Mesenchymal stem cell (in vitro differentiated cells and primary cell): ENCODE measurements at regions not wholly inside any gene's neighbourhood (a gene's known extent, or its start where the extent isn't known, plus 50 kb on each side); places are given as distances from the start of the nearest gene placed in this dataset.
"Not testable (repeated sequence)": the region's sequence is repeated elsewhere in the genome, so short reads cannot be mapped to it uniquely, and the experiment has no call there.

Experiments used
- DNase-seq: peaks from one replicate; pipeline ENCODE4 v3.0.0-alpha.2; 2013
- H2AFZ ChIP-seq: one replicate; pipeline ENCODE4 v1.6.1; 2013; ENCODE audit warnings: low read depth, mild to moderate bottlenecking, control low read depth, inconsistent platforms, low read length, moderate library complexity
- H2AK5ac ChIP-seq: 2 replicates; pipeline ENCODE4 v1.6.1; 2013; ENCODE audit warnings: low read length, moderate library complexity, mild to moderate bottlenecking, inconsistent platforms; ENCODE audit not compliant: severe bottlenecking
- H2BK120ac ChIP-seq: one replicate; pipeline ENCODE4 v1.6.1; 2013; ENCODE audit warnings: low read depth, mild to moderate bottlenecking, inconsistent platforms, low read length, moderate library complexity
- H2BK12ac ChIP-seq, 2 experiments: one replicate each; pipeline ENCODE4 v1.6.1; 2013; ENCODE audit warnings: inconsistent platforms in 2 of 2, low read length in 2 of 2, mild to moderate bottlenecking in 2 of 2, moderate library complexity in 2 of 2, control low read depth in 1 of 2
- H2BK15ac ChIP-seq: one replicate; pipeline ENCODE4 v1.6.1; 2013; ENCODE audit warnings: mild to moderate bottlenecking, low read depth, inconsistent platforms; ENCODE audit not compliant: poor library complexity, severe bottlenecking
- H2BK5ac ChIP-seq: 2 replicates; pipeline ENCODE4 v1.6.1; 2013; ENCODE audit warnings: low read depth, mild to moderate bottlenecking, low read length, control low read depth, inconsistent platforms; ENCODE audit not compliant: poor library complexity, severe bottlenecking
- H3K14ac ChIP-seq, 2 experiments: one replicate each; pipeline ENCODE4 v1.6.1; 2013; ENCODE audit warnings: inconsistent platforms in 2 of 2, low read length in 2 of 2, control low read depth in 1 of 2, mild to moderate bottlenecking in 1 of 2, moderate library complexity in 1 of 2
- H3K18ac ChIP-seq, 2 experiments: one replicate each; pipeline ENCODE4 v1.6.1; 2013; ENCODE audit warnings: inconsistent platforms in 2 of 2, low read length in 2 of 2, control low read depth in 1 of 2, low read depth in 1 of 2, mild to moderate bottlenecking in 1 of 2
- H3K23ac ChIP-seq, 2 experiments: one replicate each; pipeline ENCODE4 v1.6.1; 2013; ENCODE audit warnings: inconsistent platforms in 2 of 2, low read length in 2 of 2, mild to moderate bottlenecking in 2 of 2, moderate library complexity in 2 of 2, control low read depth in 1 of 2
- H3K27ac ChIP-seq: 2 replicates; pipeline ENCODE4 v1.5.1; 2013; ENCODE audit warnings: mild to moderate bottlenecking, moderate library complexity, low read length, control low read depth, inconsistent platforms; ENCODE audit not compliant: poor library complexity, severe bottlenecking
- H3K27me3 ChIP-seq, 2 experiments: 2 replicates each; pipeline versions ENCODE4 v1.6.1 to v1.7.0; 2013; ENCODE audit warnings: low read length in 2 of 2, mild to moderate bottlenecking in 2 of 2, moderate library complexity in 2 of 2, control low read depth in 1 of 2, inconsistent platforms in 1 of 2; ENCODE audit not compliant: control insufficient read depth in 1 of 2, insufficient read depth in 1 of 2
- H3K36me3 ChIP-seq, 2 experiments: 2 replicates each; pipeline versions ENCODE4 v1.6.1 to v1.7.0; 2013; ENCODE audit warnings: low read length in 2 of 2, control low read depth in 1 of 2, inconsistent platforms in 1 of 2, low read depth in 1 of 2, mild to moderate bottlenecking in 1 of 2; ENCODE audit not compliant: insufficient read depth in 2 of 2, control insufficient read depth in 1 of 2
- H3K4ac ChIP-seq, 2 experiments: one replicate each; pipeline ENCODE4 v1.6.1; 2013; ENCODE audit warnings: inconsistent platforms in 2 of 2, low read length in 2 of 2, mild to moderate bottlenecking in 2 of 2, moderate library complexity in 2 of 2, control low read depth in 1 of 2, low read depth in 1 of 2
- H3K4me1 ChIP-seq: 2 replicates; pipeline ENCODE4 v1.6.1; 2013; ENCODE audit warnings: low read depth, low read length, control low read depth; ENCODE audit not compliant: control insufficient read depth, insufficient read depth
- H3K4me2 ChIP-seq: 2 replicates; pipeline ENCODE4 v1.6.1; 2013; ENCODE audit warnings: low read length, mild to moderate bottlenecking, inconsistent platforms; ENCODE audit not compliant: poor library complexity, severe bottlenecking
- H3K4me3 ChIP-seq, 2 experiments: 2 replicates each; pipeline versions ENCODE4 v1.5.1 to v1.7.0; 2013; ENCODE audit warnings: low read length in 2 of 2, mild to moderate bottlenecking in 2 of 2, control low read depth in 1 of 2, low read depth in 1 of 2; ENCODE audit not compliant: insufficient read depth in 1 of 2
- H3K79me1 ChIP-seq: replicated peaks from 2 replicates; pipeline ENCODE4 v1.6.1; 2013; ENCODE audit warnings: mild to moderate bottlenecking, control low read depth, low read length, inconsistent platforms; ENCODE audit not compliant: poor library complexity, severe bottlenecking
- H3K9ac ChIP-seq: 2 replicates; pipeline ENCODE4 v1.7.0; 2013; ENCODE audit warnings: mild to moderate bottlenecking, low read length, moderate library complexity
- H3K9me3 ChIP-seq: 2 replicates; pipeline ENCODE4 v1.7.0; 2013; ENCODE audit warnings: mild to moderate bottlenecking, low read length; ENCODE audit not compliant: control insufficient read depth
- H4K8ac ChIP-seq: one replicate; pipeline ENCODE4 v1.6.1; 2013; ENCODE audit warnings: inconsistent platforms, mild to moderate bottlenecking, low read length, moderate library complexity
- H4K91ac ChIP-seq: one replicate; pipeline ENCODE4 v1.6.1; 2013; ENCODE audit warnings: mild to moderate bottlenecking, low read length, inconsistent platforms
- WGBS: methylation state at CpG from one replicate; pipeline ENCODE4 v1.1.7; 2013; ENCODE audit warnings: mixed read lengths; 5-methylcytosine and 5-hydroxymethylcytosine counted together

DNA sequence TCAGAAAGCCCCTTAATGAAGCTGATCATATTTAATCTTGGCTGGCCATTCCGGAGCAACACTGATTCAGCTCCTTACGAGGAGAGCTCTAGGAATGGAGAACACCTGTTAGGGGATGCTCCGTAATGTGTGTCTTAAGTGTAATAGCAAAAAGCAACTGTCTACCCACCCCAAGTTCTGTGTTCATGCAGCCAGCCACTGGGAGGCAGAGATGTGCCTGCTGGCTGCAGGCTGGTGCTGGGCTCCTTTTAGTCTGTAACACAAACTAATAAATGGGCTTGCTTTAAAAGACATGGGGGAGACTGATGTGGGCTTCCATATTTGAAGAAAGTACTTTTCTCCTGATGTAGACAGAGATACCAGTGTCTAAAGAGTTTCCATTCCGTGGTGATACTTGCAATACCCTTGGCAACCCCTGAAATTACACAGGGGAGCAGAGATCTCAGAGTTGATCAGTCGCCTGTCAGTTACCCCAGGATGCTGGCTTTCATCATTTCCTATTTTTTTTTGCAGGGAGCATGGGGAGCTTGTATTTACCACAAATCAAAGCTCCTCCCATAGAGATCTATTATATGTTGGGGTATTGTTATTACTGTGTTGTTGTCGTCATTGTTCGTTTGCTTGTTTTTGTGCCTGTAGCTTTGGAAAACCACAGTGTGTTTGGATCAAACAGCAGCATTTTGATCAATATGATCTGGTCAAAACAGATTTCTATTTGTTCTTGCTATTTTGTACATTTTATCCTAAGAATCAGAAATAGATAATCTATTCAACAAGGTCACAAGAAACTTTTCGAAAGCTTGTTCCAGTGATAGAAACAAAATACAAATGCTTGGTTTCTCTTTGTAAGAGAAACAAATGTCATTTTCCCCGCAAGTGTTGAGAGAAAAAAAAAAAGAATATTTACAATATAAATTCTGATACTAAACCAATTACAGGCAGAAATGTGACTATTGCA lies 65.8 kb downstream of the MTX3 start:
- H2BK15ac ChIP-seq = no peak overlapping the region
- H2AFZ ChIP-seq = no peak overlapping the region
- no peak overlapping the region for H4K8ac ChIP-seq
- no peak overlapping the region for H3K14ac ChIP-seq
- H3K36me3 ChIP-seq = no peaks in the 10 kb centered on the region
- no peaks in the 10 kb centered on the region for H3K79me1 ChIP-seq
- no peaks in the 10 kb centered on the region for H3K4me1 ChIP-seq
- no peak overlapping the region for H4K91ac ChIP-seq
- no peak overlapping the region for H3K9ac ChIP-seq
- H3K9me3 ChIP-seq = no peaks in the 10 kb centered on the region
- H2BK5ac ChIP-seq = no peak overlapping the region
- no peak overlapping the region for H3K4me2 ChIP-seq
- WGBS = 77% methylated on average over 6 of the region's 9 CpGs
- H2AK5ac ChIP-seq = no peak overlapping the region
- peaks cover 19 to 37% of the 10 kb centered on the region in 2 experiments for H3K27me3 ChIP-seq
- no peak overlapping the region for H2BK120ac ChIP-seq
- H2BK12ac ChIP-seq = no peak overlapping the region
- H3K27ac ChIP-seq = no peak overlapping the region
- no peak overlapping the region for H3K4ac ChIP-seq
- no peak overlapping the region for H3K23ac ChIP-seq
- H3K18ac ChIP-seq = no peak overlapping the region
- peak; percentile 2 for DNase-seq
- no peak overlapping the region for H3K4me3 ChIP-seq

DNA sequence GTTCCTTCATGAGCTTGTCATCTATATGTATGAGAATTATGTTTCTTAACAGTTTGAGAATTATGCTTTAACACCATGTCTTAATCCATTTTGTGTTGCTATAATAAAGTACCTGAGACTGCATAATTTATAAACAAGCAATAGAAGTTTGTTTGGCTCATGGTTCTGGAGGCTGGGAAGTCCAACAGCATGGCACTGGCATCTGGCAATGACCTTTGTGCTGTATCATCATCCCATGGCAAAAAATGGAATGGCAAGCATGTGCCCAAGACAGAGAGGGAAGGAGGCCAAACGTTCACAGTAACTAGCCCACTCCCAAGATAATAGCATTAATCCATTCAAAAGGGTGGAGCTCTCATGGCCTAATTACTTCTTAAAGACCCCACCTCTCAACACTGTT lies 67.6 kb downstream of the MTX3 start:
- no peak overlapping the region for H2AK5ac ChIP-seq
- H3K27ac ChIP-seq = no peak overlapping the region
- no peak overlapping the region for H2AFZ ChIP-seq
- H3K4me2 ChIP-seq = no peak overlapping the region
- H3K79me1 ChIP-seq = no peaks in the 10 kb centered on the region
- no peak overlapping the region for H3K4ac ChIP-seq
- H3K9me3 ChIP-seq = no peaks in the 10 kb centered on the region
- no peak overlapping the region for H4K8ac ChIP-seq
- no peak overlapping the region for H4K91ac ChIP-seq
- H3K23ac ChIP-seq = no peak overlapping the region
- no peaks in the 10 kb centered on the region for H3K4me1 ChIP-seq
- no peak overlapping the region for H3K18ac ChIP-seq
- no peak overlapping the region for H3K9ac ChIP-seq
- no peak overlapping the region for H2BK15ac ChIP-seq
- no peak for DNase-seq
- peaks cover 12 to 31% of the 10 kb centered on the region in 2 experiments for H3K27me3 ChIP-seq
- no peak overlapping the region for H3K14ac ChIP-seq
- H2BK12ac ChIP-seq = no peak overlapping the region
- H2BK120ac ChIP-seq = no peak overlapping the region
- WGBS = no CpG with 5 or more reads among the region's 1 CpG
- H3K4me3 ChIP-seq = no peak overlapping the region
- H3K36me3 ChIP-seq = no peaks in the 10 kb centered on the region
- no peak overlapping the region for H2BK5ac ChIP-seq

DNA sequence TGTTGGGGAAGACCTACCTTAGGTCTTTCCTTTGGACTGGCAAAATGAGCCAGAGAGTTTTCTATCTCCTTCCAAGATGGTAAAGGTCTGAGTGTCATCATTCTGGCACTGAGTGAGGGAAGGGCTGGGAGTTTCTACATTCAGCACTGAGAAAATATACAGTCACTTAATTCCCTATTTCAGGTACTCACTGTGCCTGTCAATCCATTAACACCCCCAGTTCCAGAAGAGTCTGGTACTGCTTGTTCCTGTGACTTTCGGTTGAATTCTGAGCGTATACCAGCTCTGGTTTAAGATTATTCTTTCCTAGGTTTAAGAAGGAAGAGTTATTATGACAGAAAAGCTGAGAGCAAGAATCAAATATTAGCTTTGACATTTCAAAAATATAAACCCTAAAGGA lies 68.4 kb downstream of the MTX3 start:
- Histone ChIP-seq H2BK5ac (no peak overlapping the region), H3K4me1 (no peaks in the 10 kb centered on the region), H3K4me3 (no peak overlapping the region), H3K23ac (no peak overlapping the region), H3K18ac (no peak overlapping the region), H3K79me1 (no peaks in the 10 kb centered on the region), H4K91ac (no peak overlapping the region), H2BK15ac (no peak overlapping the region), H3K27ac (no peak overlapping the region), H2AK5ac (no peak overlapping the region), H2BK120ac (no peak overlapping the region), H3K27me3 (peaks cover 12 to 29% of the 10 kb centered on the region in 2 experiments), H3K36me3 (no peaks in the 10 kb centered on the region), H4K8ac (no peak overlapping the region), H3K4ac (no peak overlapping the region), H2BK12ac (no peak overlapping the region), H3K4me2 (no peak overlapping the region), H2AFZ (no peak overlapping the region), H3K14ac (no peak overlapping the region), H3K9me3 (peaks cover 4% of the 10 kb centered on the region), H3K9ac (no peak overlapping the region)
- WGBS = no CpG with 5 or more reads among the region's 2 CpGs
- DNase-seq = no peak

DNA sequence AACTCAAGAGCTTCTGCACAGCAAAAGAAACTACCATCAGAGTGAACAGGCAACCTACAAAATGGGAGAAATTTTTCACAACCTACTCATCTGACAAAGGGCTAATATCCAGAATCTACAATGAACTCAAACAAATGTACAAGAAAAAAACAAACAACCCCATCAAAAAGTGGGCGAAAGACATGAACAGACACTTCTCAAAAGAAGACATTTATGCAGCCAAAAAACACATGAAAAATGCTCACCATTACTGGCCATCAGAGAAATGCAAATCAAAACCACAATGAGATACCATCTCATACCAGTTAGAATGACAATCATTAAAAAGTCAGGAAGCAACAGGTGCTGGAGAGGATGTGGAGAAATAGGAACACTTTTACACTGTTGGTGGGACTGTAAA lies 83.6 kb downstream of the MTX3 start:
- H2AFZ ChIP-seq, H3K4me1 ChIP-seq, H3K79me1 ChIP-seq, H3K27me3 ChIP-seq, H2AK5ac ChIP-seq, H3K27ac ChIP-seq, H3K23ac ChIP-seq, H2BK5ac ChIP-seq, H3K14ac ChIP-seq, H2BK12ac ChIP-seq, H4K8ac ChIP-seq, H2BK15ac ChIP-seq, H3K18ac ChIP-seq, H3K9ac ChIP-seq, H3K4ac ChIP-seq, DNase-seq, H2BK120ac ChIP-seq, H3K36me3 ChIP-seq, H3K4me3 ChIP-seq, H4K91ac ChIP-seq, H3K9me3 ChIP-seq, H3K4me2 ChIP-seq: not testable (repeated sequence)
- WGBS = no CpG with 5 or more reads among the region's 1 CpG
